ENCODE measurements at regions not wholly inside any gene's neighbourhood (a gene's known extent, or its start where the extent isn't known, plus 50 kb on each side); places are given as distances from the start of the nearest gene placed in this dataset.

GRCh38 chr5:133821311-133821741 lies 147.1 kb downstream of the C5orf15 start:
- TF ChIP-seq CTCF (conservative IDR thresholded peaks at IDR 0.05; ENCODE audit: low read length) (no peak), EZH2phosphoT487 (IDR thresholded peaks at IDR 0.05; ENCODE audit: borderline replicate concordance, low read depth, low read length) (no peak)

All from OCI-LY7 (cell line).